HG03432 (cell line): ENCODE measurements at regions not wholly inside any gene's neighbourhood (a gene's known extent, or its start where the extent isn't known, plus 50 kb on each side); places are given as distances from the start of the nearest gene placed in this dataset.
"Not testable (repeated sequence)": the region's sequence is repeated elsewhere in the genome, so short reads cannot be mapped to it uniquely, and the experiment has no call there.

Experiments used
- ATAC-seq: cut with Tn5 transposase; IDR thresholded peaks from one replicate; pipeline ENCODE4 v1.9.1; 2021; ENCODE audit warnings: mild to moderate bottlenecking, moderate library complexity; ENCODE audit not compliant: unreplicated experiment

- no peak for ATAC-seq
Measured at GRCh38 chr2:225916692-225917091, 517.2 kb downstream of the NYAP2 start.

- no peak for ATAC-seq
Measured at GRCh38 chr2:225911019-225911418, 511.5 kb downstream of the NYAP2 start.

- no peak for ATAC-seq
Measured at GRCh38 chr2:225895126-225895525, 495.6 kb downstream of the NYAP2 start.

- ATAC-seq: no peak
Measured at GRCh38 chr2:225894236-225894980, 494.9 kb downstream of the NYAP2 start.

- ATAC-seq: no peak
Measured at GRCh38 chr2:225893151-225893550, 493.6 kb downstream of the NYAP2 start.

GRCh38 chr2:225891771-225892170 is 492.3 kb downstream of the NYAP2 start:
- ATAC-seq: no peak

- no peak for ATAC-seq
Measured at GRCh38 chr2:225891013-225891412, 491.5 kb downstream of the NYAP2 start.

- peak; percentile 91 for ATAC-seq
Measured at GRCh38 chr2:225889452-225889851, 489.9 kb downstream of the NYAP2 start.

GRCh38 chr2:225867071-225867470 is 467.6 kb downstream of the NYAP2 start:
- no peak for ATAC-seq

GRCh38 chr2:225865468-225865867 is 466.0 kb downstream of the NYAP2 start:
- ATAC-seq: no peak

- no peak for ATAC-seq
Measured at GRCh38 chr2:225864394-225864793, 464.9 kb downstream of the NYAP2 start.

GRCh38 chr2:225842939-225843338 is 443.4 kb downstream of the NYAP2 start:
- ATAC-seq: no peak

GRCh38 chr2:225841314-225841713 is 441.8 kb downstream of the NYAP2 start:
- ATAC-seq: no peak

- ATAC-seq: no peak
Measured at GRCh38 chr2:225837328-225837727, 437.8 kb downstream of the NYAP2 start.

GRCh38 chr2:225824748-225825449 is 425.4 kb downstream of the NYAP2 start:
- ATAC-seq: no peak

- no peak for ATAC-seq
Measured at GRCh38 chr2:225821351-225821750, 421.8 kb downstream of the NYAP2 start.

GRCh38 chr2:225820826-225821225 is 421.3 kb downstream of the NYAP2 start:
- ATAC-seq: no peak

- no peak for ATAC-seq
Measured at GRCh38 chr2:225814554-225814953, 415.0 kb downstream of the NYAP2 start.

- no peak for ATAC-seq
Measured at GRCh38 chr2:225806105-225806504, 406.6 kb downstream of the NYAP2 start.

GRCh38 chr2:225802076-225802475 is 402.6 kb downstream of the NYAP2 start:
- not testable (repeated sequence) for ATAC-seq

- ATAC-seq: no peak
Measured at GRCh38 chr2:225797394-225797793, 397.9 kb downstream of the NYAP2 start.

- no peak for ATAC-seq
Measured at GRCh38 chr2:225794652-225795400, 395.3 kb downstream of the NYAP2 start.
